ENCODE measurements at regions not wholly inside any gene's neighbourhood (a gene's known extent, or its start where the extent isn't known, plus 50 kb on each side); places are given as distances from the start of the nearest gene placed in this dataset.
A peak's percentile ranks its signal among the peaks of the same experiment; 100 is the strongest.

- no peak for TF ChIP-seq CTCF (IDR thresholded peaks at IDR 0.05)
- peaks cover 71% of the 10 kb centered on the region for H3K4me1 Mint-ChIP-seq
- no peak overlapping the region for H3K4me3 Mint-ChIP-seq
- no peak for DNase-seq
- peaks cover 12% of the 10 kb centered on the region for H3K9me3 Mint-ChIP-seq
- H3K27ac Mint-ChIP-seq: peak overlapping the region; percentile 95
- H3K36me3 Mint-ChIP-seq (ENCODE audit: low read depth): peaks cover 6% of the 10 kb centered on the region
- peaks cover 7% of the 10 kb centered on the region for H3K27me3 Mint-ChIP-seq (ENCODE audit: low read depth, poor library complexity)
Measured at GRCh38 chr11:116467823-116468222, 305.0 kb downstream of the BUD13 start.

GRCh38 chr11:116466801-116467200 lies 306.0 kb downstream of the BUD13 start:
- TF ChIP-seq CTCF (IDR thresholded peaks at IDR 0.05): no peak
- Mint-ChIP-seq H3K4me1 (peaks cover 71% of the 10 kb centered on the region), H3K36me3 (ENCODE audit: low read depth) (peaks cover 6% of the 10 kb centered on the region), H3K27me3 (ENCODE audit: low read depth, poor library complexity) (peaks cover 9% of the 10 kb centered on the region), H3K27ac (no peak overlapping the region), H3K9me3 (peaks cover 8% of the 10 kb centered on the region), H3K4me3 (no peak overlapping the region)
- no peak for DNase-seq

GRCh38 chr11:116466191-116466590 lies 306.6 kb downstream of the BUD13 start:
- no peak overlapping the region for H3K27ac Mint-ChIP-seq
- H3K9me3 Mint-ChIP-seq: peaks cover 4% of the 10 kb centered on the region
- no peak for DNase-seq
- H3K4me1 Mint-ChIP-seq: peaks cover 71% of the 10 kb centered on the region
- H3K27me3 Mint-ChIP-seq (ENCODE audit: low read depth, poor library complexity): peaks cover 8% of the 10 kb centered on the region
- H3K4me3 Mint-ChIP-seq: no peak overlapping the region
- no peak for TF ChIP-seq CTCF (IDR thresholded peaks at IDR 0.05)
- H3K36me3 Mint-ChIP-seq (ENCODE audit: low read depth): peaks cover 6% of the 10 kb centered on the region

DNA sequence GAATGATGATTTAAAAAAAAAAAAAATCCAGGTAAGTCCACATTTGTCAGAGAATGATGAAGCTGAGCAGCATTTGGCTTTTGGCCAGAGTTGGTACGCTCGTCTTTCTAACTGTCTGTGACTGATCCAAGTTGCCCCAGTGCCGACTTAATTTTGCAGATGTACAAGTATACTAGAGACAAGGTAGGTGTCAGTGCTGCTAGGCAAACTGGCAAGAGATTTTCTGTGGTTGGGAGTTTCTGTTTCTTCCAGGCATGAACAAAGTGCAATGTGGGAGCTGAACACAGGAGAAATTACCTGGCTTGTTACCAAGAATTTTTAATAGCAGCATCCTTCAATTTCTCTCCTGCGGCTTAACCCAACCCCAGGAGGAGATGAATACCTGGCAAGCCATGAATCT lies 307.7 kb downstream of the BUD13 start:
- Mint-ChIP-seq H3K27me3 (ENCODE audit: low read depth, poor library complexity) (peaks cover 6% of the 10 kb centered on the region), H3K9me3 (no peaks in the 10 kb centered on the region), H3K4me3 (no peak overlapping the region), H3K36me3 (ENCODE audit: low read depth) (peaks cover 1% of the 10 kb centered on the region), H3K27ac (no peak overlapping the region), H3K4me1 (peaks cover 71% of the 10 kb centered on the region)
- no peak for TF ChIP-seq CTCF (IDR thresholded peaks at IDR 0.05)
- DNase-seq: no peak

- peaks cover 2% of the 10 kb centered on the region for H3K27me3 Mint-ChIP-seq (ENCODE audit: low read depth, poor library complexity)
- DNase-seq: peak; percentile 26
- H3K27ac Mint-ChIP-seq: peak overlapping the region; percentile 90
- H3K9me3 Mint-ChIP-seq: no peaks in the 10 kb centered on the region
- H3K4me3 Mint-ChIP-seq: no peak overlapping the region
- TF ChIP-seq CTCF (IDR thresholded peaks at IDR 0.05): no peak
- no peaks in the 10 kb centered on the region for H3K36me3 Mint-ChIP-seq (ENCODE audit: low read depth)
- peaks cover 71% of the 10 kb centered on the region for H3K4me1 Mint-ChIP-seq
Measured at GRCh38 chr11:116461789-116462188, 311.0 kb downstream of the BUD13 start.

DNA sequence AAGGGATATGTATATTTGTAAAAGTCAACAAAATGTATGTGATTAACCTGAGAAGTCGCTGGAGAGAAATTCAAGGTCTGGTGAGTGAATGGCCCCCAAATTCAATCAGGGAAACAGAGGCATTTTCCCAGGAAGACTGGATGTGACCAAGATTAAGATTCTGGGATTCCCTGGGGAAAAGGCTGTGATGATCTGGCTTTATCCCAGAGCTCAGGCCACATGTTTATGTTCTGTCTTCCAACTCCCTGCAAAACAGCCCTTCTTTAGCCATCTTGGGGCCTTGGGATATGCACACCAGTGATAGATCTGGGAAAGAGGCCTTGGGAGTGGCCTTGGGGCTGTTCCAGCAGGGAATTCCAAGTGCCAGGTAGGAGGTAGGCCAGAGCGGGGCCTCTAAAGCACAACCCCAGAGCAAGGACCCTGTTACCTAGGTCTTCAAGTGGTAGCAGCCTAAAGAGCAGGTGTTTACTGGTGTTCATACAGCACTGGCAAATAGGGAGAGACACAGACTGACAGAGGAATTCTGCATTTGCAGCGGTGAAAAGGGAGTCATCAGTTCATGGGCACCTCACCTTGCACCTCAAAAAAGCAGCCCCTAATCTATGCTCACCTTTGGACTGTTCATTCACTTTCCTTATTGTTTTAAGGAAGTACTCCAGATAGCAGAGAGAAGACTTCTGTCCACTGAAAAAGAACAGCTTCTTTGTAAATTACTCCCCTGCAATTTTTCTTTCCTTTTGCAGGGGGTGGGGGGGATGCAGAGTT lies 312.4 kb downstream of the BUD13 start:
- Mint-ChIP-seq H3K4me1 (peaks cover 72% of the 10 kb centered on the region), H3K27ac (peak overlapping the region; percentile 90), H3K27me3 (ENCODE audit: low read depth, poor library complexity) (peaks cover 2% of the 10 kb centered on the region), H3K9me3 (no peaks in the 10 kb centered on the region), H3K4me3 (no peak overlapping the region), H3K36me3 (ENCODE audit: low read depth) (no peaks in the 10 kb centered on the region)
- TF ChIP-seq CTCF (IDR thresholded peaks at IDR 0.05): no peak
- no peak for DNase-seq

Measured in nephron progenitor cell (in vitro differentiated cells).